Right ventricle myocardium superior (tissue), 1 donor: ENCODE measurements at regions not wholly inside any gene's neighbourhood (a gene's known extent, or its start where the extent isn't known, plus 50 kb on each side); places are given as distances from the start of the nearest gene placed in this dataset.
"Not testable (repeated sequence)": the region's sequence is repeated elsewhere in the genome, so short reads cannot be mapped to it uniquely, and the experiment has no call there.

Experiments
- ATAC-seq: fragments of 200-7000 bp; cut with Tn5 transposase; one replicate; pipeline ENCODE4 v1.9.1; 2020; ENCODE audit warnings: mild to moderate bottlenecking; ENCODE audit not compliant: poor library complexity
- DNase-seq: peaks from one replicate; pipeline ENCODE4 v3.0.0-alpha.2; 2020
- intact Hi-C: fragments of 100-400 bp; cut with DNase I; formaldehyde crosslinking; loops from one replicate; pipeline ENCODE4 v1.11.2; 2022
- donor health status: DM: no; HTN: yes; CAD: no; lungs with severe emphysema.

GRCh38 chr5:32908641-32909040 is 197.5 kb downstream of the NPR3 start:
- no peak for ATAC-seq
- intact Hi-C loops = no loop called here
- no peak for DNase-seq

GRCh38 chr5:32909207-32909606 is 198.1 kb downstream of the NPR3 start:
- no peak for DNase-seq
- intact Hi-C loops = no loop called here
- ATAC-seq = no peak

- intact Hi-C loops = no loop called here
- ATAC-seq (no peak), DNase-seq (no peak)
These were observed 205.5 kb downstream of the NPR3 start for GRCh38 chr5:32916648-32917047.

- ATAC-seq = no peak
- no peak for DNase-seq
- intact Hi-C loops = no loop called here
These were observed 217.6 kb downstream of the NPR3 start for GRCh38 chr5:32928761-32929160.

GRCh38 chr5:32931438-32931837 is 220.3 kb downstream of the NPR3 start:
- intact Hi-C loops, DNase-seq, ATAC-seq: not testable (repeated sequence)

- DNase-seq = no peak
- intact Hi-C loops = no loop called here
- no peak for ATAC-seq
These were observed 221.3 kb downstream of the NPR3 start for GRCh38 chr5:32932241-32932935.

GRCh38 chr5:32933692-32934091 is 222.6 kb downstream of the NPR3 start:
- intact Hi-C loops = no loop called here
- DNase-seq = no peak
- ATAC-seq = no peak

GRCh38 chr5:32934529-32934928 is 223.4 kb downstream of the NPR3 start:
- DNase-seq (no peak), ATAC-seq (no peak)
- intact Hi-C loops = no loop called here

- no peak for DNase-seq
- no peak for ATAC-seq
- intact Hi-C loops = no loop called here
These were observed 224.2 kb downstream of the NPR3 start for GRCh38 chr5:32935283-32935682.

GRCh38 chr5:32936329-32936728 is 225.2 kb downstream of the NPR3 start:
- DNase-seq (no peak), ATAC-seq (no peak)
- intact Hi-C loops = no loop called here

- DNase-seq (no peak), ATAC-seq (no peak)
- intact Hi-C loops = no loop called here
These were observed 231.3 kb downstream of the NPR3 start for GRCh38 chr5:32942225-32942989.

GRCh38 chr5:32949286-32949970 is 238.3 kb downstream of the NPR3 start:
- DNase-seq = no peak
- intact Hi-C loops = no loop called here
- ATAC-seq = no peak

- ATAC-seq = peak; percentile 82
- intact Hi-C loops = no loop called here
- no peak for DNase-seq
These were observed 239.9 kb downstream of the NPR3 start for GRCh38 chr5:32951003-32951402.

GRCh38 chr5:32951878-32952277 is 240.8 kb downstream of the NPR3 start:
- no peak for ATAC-seq
- intact Hi-C loops = no loop called here
- DNase-seq = no peak

- DNase-seq, intact Hi-C loops, ATAC-seq: not testable (repeated sequence)
These were observed 241.3 kb downstream of the NPR3 start for GRCh38 chr5:32952421-32952820.

- ATAC-seq = no peak
These were observed 242.6 kb downstream of the NPR3 start for GRCh38 chr5:32953694-32954093.

GRCh38 chr5:32955814-32956213 is 244.7 kb downstream of the NPR3 start:
- no peak for ATAC-seq
- no peak for DNase-seq
- intact Hi-C loops = no loop called here

More at GRCh38 chr5:32953694-32954093, 242.6 kb downstream of the NPR3 start:
- no peak for DNase-seq
- intact Hi-C loops = no loop called here

- ATAC-seq (no peak), DNase-seq (no peak)
- intact Hi-C loops = no loop called here
These were observed 249.4 kb downstream of the NPR3 start for GRCh38 chr5:32960340-32961058.

- no peak for DNase-seq
- intact Hi-C loops = no loop called here
- ATAC-seq = no peak
These were observed 249.9 kb downstream of the NPR3 start for GRCh38 chr5:32961059-32961415.
